ENCODE measurements at regions not wholly inside any gene's neighbourhood (a gene's known extent, or its start where the extent isn't known, plus 50 kb on each side); places are given as distances from the start of the nearest gene placed in this dataset.
"Not testable (repeated sequence)": the region's sequence is repeated elsewhere in the genome, so short reads cannot be mapped to it uniquely, and the experiment has no call there.

DNA sequence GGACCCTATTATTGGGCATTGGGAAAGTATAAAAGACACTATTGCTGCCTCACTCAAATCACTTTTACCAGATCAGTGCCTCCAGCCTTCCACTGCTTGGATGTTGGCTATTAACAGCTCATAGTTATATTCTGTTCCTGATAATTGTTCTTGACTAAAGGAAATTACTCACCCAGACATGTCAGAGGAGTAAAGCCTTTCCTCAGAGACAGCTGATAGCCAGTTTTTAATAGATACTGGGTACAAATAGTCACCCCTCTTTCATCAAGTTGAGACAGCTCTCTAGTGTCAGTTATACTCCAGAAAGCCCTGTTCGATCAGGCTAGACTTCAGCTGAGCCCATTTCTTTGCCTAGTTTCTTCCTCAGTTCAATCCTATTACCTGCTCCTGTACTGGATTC, 876.1 kb upstream of the B3GALT2 start:
- no peak for TF ChIP-seq POLR2A (IDR thresholded peaks at IDR 0.05)
- TF ChIP-seq, protein P1, sequence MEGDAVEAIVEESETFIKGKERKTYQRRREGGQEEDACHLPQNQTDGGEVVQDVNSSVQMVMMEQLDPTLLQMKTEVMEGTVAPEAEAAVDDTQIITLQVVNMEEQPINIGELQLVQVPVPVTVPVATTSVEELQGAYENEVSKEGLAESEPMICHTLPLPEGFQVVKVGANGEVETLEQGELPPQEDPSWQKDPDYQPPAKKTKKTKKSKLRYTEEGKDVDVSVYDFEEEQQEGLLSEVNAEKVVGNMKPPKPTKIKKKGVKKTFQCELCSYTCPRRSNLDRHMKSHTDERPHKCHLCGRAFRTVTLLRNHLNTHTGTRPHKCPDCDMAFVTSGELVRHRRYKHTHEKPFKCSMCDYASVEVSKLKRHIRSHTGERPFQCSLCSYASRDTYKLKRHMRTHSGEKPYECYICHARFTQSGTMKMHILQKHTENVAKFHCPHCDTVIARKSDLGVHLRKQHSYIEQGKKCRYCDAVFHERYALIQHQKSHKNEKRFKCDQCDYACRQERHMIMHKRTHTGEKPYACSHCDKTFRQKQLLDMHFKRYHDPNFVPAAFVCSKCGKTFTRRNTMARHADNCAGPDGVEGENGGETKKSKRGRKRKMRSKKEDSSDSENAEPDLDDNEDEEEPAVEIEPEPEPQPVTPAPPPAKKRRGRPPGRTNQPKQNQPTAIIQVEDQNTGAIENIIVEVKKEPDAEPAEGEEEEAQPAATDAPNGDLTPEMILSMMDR (IDR thresholded peaks at IDR 0.05) = no peak
- 91 to 95% methylated on average over 1 of the region's 1 CpG for WGBS, 2 donors
- Histone ChIP-seq H3K36me3 (no peaks in the 10 kb centered on the region), H3K9me3 (no peaks in the 10 kb centered on the region), H3K27ac (no peak overlapping the region), H3K4me1 (no peaks in the 10 kb centered on the region), H3K4me3 (replicated peaks in 1 of 3) (no peak overlapping the region), H3K27me3 (no peaks in the 10 kb centered on the region)
- intact Hi-C loops (cut with DNase I) = no loop called here
- DNase-seq = no peak

GRCh38 chr1:194060481-194060880, 874.1 kb upstream of the B3GALT2 start:
- 82 to 88% methylated on average over 4 of the region's 4 CpGs for WGBS, 2 donors
- H3K27ac ChIP-seq = no peak overlapping the region

GRCh38 chr1:194058268-194058667, 871.9 kb upstream of the B3GALT2 start:
- H3K4me3 ChIP-seq (replicated peaks in 1 of 3); H3K36me3 ChIP-seq; DNase-seq; H3K27me3 ChIP-seq; H3K9me3 ChIP-seq; intact Hi-C loops (cut with DNase I); H3K4me1 ChIP-seq; H3K27ac ChIP-seq: not testable (repeated sequence)
- 86 to 89% methylated on average over 5 of the region's 5 CpGs for WGBS, 2 donors

More at GRCh38 chr1:194060481-194060880, 874.1 kb upstream of the B3GALT2 start:
- intact Hi-C loops (cut with DNase I) = no loop called here
- no peak for TF ChIP-seq POLR2A (IDR thresholded peaks at IDR 0.05)
- TF ChIP-seq, protein P1 (IDR thresholded peaks at IDR 0.05) = no peak
- H3K4me3 ChIP-seq (replicated peaks in 1 of 3) = no peak overlapping the region
- no peaks in the 10 kb centered on the region for H3K36me3 ChIP-seq
- H3K27me3 ChIP-seq = no peaks in the 10 kb centered on the region
- H3K9me3 ChIP-seq = no peaks in the 10 kb centered on the region
- DNase-seq = no peak
- no peaks in the 10 kb centered on the region for H3K4me1 ChIP-seq

GRCh38 chr1:194056169-194056568, 869.8 kb upstream of the B3GALT2 start:
- Histone ChIP-seq H3K4me3 (replicated peaks in 1 of 3) (no peak overlapping the region), H3K27ac (no peak overlapping the region), H3K4me1 (no peaks in the 10 kb centered on the region), H3K27me3 (no peaks in the 10 kb centered on the region), H3K36me3 (no peaks in the 10 kb centered on the region), H3K9me3 (no peaks in the 10 kb centered on the region)
- 91 to 96% methylated on average over 2 of the region's 2 CpGs for WGBS, 2 donors
- intact Hi-C loops (cut with DNase I) = no loop called here
- no peak for DNase-seq
- TF ChIP-seq, protein P1 (IDR thresholded peaks at IDR 0.05) = no peak
- no peak for TF ChIP-seq POLR2A (IDR thresholded peaks at IDR 0.05)

GRCh38 chr1:194055536-194055935, 869.1 kb upstream of the B3GALT2 start:
- DNase-seq = no peak
- H3K4me1 ChIP-seq = no peaks in the 10 kb centered on the region
- intact Hi-C loops (cut with DNase I) = no loop called here
- TF ChIP-seq, protein P1 (IDR thresholded peaks at IDR 0.05) = no peak
- TF ChIP-seq POLR2A (IDR thresholded peaks at IDR 0.05) = no peak
- H3K4me3 ChIP-seq (replicated peaks in 1 of 3) = no peak overlapping the region
- no peaks in the 10 kb centered on the region for H3K27me3 ChIP-seq
- no peaks in the 10 kb centered on the region for H3K9me3 ChIP-seq
- WGBS, 2 donors = 30 to 57% methylated on average over 1 of the region's 1 CpG
- no peaks in the 10 kb centered on the region for H3K36me3 ChIP-seq
- no peak overlapping the region for H3K27ac ChIP-seq

All from thyroid gland (tissue), 4 donors.